LNCAP (cell line): ENCODE measurements at regions not wholly inside any gene's neighbourhood (a gene's known extent, or its start where the extent isn't known, plus 50 kb on each side); places are given as distances from the start of the nearest gene placed in this dataset.

ENCODE experiments used
- TF ChIP-seq, protein P1 (sequence below): fragments of 450-650 bp; IDR thresholded peaks from 2 replicates; pipeline ENCODE4 v1.5.1; 2017; ENCODE audit warnings: mild to moderate bottlenecking

DNA sequence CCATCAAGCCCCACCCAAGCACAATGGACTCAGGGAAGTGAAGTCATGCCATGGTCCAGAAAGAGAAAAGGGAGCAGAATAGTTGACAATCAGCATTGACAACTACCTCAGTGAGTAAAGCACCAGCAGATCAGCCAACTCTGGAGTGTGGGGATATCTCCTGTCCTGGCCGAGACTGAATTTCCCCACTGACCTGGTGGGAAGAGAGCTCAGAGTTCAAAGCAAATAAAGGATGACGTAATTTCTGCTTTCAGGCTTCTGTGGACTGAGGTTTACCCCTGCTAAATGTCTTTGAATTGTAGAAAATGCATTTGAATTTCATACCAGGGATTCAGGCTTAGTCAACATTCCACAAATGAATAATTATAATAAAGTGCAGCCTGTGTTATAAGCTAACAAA lies 152.9 kb downstream of the CBLN1 start:
- TF ChIP-seq, protein P1, sequence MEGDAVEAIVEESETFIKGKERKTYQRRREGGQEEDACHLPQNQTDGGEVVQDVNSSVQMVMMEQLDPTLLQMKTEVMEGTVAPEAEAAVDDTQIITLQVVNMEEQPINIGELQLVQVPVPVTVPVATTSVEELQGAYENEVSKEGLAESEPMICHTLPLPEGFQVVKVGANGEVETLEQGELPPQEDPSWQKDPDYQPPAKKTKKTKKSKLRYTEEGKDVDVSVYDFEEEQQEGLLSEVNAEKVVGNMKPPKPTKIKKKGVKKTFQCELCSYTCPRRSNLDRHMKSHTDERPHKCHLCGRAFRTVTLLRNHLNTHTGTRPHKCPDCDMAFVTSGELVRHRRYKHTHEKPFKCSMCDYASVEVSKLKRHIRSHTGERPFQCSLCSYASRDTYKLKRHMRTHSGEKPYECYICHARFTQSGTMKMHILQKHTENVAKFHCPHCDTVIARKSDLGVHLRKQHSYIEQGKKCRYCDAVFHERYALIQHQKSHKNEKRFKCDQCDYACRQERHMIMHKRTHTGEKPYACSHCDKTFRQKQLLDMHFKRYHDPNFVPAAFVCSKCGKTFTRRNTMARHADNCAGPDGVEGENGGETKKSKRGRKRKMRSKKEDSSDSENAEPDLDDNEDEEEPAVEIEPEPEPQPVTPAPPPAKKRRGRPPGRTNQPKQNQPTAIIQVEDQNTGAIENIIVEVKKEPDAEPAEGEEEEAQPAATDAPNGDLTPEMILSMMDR = no peak

DNA sequence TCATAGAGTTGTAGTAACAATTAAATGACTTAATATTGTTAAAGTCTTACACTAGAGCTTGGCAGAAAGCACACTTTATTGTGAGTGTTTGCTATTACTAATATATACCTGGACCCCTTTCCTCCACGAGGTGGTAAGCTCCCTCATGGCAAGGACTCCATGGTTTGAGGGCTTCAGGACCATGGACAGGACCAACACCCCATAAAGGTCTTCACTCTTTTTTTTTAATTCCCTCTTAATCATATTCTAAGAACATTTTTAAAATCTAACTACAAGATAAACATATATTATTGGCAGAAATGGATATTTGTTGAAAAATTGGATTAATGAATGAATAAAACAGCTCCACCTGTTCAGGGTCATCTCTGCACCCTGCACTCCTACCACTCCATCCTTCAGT lies 154.5 kb downstream of the CBLN1 start:
- TF ChIP-seq, protein P1 = no peak

DNA sequence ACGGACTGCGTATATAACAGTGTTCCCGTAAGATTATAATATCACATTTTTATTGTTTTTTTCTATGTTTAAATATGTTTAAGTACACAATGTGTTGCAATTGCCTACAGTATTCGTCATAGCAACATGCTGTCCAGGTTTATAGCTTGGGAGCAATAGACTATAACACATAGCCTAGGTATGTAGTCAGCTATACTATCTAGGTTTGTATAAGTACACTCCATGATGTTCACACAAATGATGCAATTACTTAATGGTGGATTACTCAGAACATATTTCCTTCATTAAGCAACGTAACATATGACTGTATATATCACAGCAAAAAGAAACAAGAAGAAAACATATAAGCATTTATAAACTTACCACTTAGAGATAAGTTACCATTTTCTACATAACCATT lies 160.0 kb downstream of the CBLN1 start:
- TF ChIP-seq, protein P1 = no peak

DNA sequence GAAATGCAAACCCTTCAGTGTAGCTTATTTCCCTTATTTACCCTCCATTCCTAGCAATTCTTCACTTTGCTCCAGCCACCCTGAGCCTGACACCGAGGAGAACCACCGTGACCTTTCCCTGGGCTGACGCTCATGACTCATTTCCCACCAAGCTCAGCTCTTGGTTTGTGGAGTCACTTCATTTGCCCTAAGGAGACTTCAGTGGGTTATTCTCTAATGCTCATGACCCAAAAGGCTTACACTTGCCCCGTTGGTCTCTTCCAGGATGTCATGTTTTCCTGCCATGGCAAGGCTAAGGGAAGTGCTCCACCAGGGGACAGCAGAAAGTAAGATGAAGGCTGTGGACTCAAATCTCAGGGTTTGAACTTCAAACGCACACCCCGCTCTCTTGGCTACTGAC lies 161.0 kb downstream of the CBLN1 start:
- TF ChIP-seq, protein P1 = no peak

DNA sequence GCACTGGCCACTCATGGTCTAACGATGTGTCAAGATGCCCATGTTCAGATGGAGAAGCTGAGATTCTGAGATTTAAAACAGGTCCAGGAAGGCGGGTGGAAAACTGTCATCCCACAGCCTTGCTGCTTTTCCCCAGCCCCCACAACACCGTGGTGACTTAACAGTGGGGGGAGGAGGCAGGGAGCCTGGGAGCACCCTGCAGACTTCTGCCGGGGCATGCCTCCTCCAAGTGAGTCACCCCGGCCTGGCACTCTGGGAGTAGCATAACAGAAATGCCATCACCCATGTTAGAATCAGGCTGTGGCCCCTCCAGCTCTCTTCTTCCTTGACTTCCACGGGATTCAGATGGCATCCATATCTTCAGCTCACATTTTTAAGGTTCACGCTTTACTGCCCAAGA lies 164.8 kb downstream of the CBLN1 start:
- TF ChIP-seq, protein P1 = no peak

DNA sequence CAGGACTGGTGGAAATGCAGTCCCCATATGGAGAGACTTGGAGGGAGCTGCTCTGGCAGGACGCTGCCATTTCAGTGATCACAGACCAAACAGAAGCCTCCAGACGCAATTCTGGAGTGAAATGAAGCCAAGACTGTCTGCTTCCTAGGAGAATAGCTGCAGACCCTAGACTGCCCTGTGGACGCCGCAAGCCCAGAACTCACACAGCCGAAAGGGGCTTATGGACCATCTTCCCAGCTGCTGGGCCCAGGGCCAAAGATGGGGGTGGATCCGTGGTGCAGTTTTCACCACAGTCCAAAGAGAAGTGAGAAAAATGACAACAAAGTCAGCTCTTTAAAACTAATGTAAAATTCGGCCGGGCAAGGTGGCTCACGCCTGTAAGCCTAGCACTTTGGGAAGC lies 165.7 kb downstream of the CBLN1 start:
- TF ChIP-seq, protein P1 = no peak

DNA sequence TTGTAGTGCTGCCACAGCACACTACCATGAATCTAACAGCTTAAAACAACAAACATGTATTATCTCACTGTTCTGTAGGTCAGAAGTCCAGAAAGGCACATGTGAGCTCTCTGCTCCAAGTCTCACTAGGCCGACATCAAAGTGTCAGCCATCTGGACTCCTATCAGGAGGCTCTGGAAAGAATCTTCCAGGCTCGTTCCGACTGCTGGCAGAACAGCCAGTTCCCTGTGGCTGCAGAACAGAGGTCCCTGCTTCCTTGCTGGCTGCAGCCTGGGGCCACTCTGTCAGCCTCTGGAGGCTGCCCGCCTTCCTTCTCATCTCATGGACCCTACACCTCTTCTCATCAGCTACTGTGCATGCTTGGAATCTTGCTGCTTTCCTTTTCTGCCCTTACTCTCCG lies 168.9 kb downstream of the CBLN1 start:
- TF ChIP-seq, protein P1 = no peak

DNA sequence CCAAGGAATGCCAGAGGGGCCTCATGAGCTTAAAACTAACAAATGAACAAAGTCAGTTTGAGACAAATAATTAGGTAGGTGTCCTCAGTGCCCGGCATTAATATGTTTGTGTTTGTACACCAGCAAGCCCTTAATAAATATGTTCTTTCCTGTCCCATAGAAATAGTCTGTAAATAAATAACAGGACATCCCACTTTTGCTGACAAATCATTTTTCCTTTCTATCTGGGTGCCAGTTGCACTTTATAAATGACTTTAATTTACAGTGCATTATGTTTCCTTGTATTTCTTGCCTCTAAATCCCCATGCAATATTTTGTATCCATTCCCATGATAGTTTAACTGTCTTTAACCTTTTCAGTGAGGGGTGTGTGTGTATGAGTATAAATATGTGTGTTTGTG lies 170.3 kb downstream of the CBLN1 start:
- TF ChIP-seq, protein P1 = no peak
